Adrenal gland (tissue), 5 donors: ENCODE measurements at regions not wholly inside any gene's neighbourhood (a gene's known extent, or its start where the extent isn't known, plus 50 kb on each side); places are given as distances from the start of the nearest gene placed in this dataset.

Experiments used
- CTCF ChIP-seq, 6 experiments: fragments of 450-650 bp in 4 of 6; fragments of 200-600 bp in 2 of 6; sonication (generic) in 1 of 6; IDR thresholded peaks; 1 replicate in 5 of 6; 2 replicates in 1 of 6; pipeline versions ENCODE4 v1.5.1 to v1.8.0; 2016 to 2021; ENCODE audit warnings: antibody characterized with exemption in 6 of 6, mild to moderate bottlenecking in 2 of 6, moderate library complexity in 1 of 6
- POLR2A ChIP-seq, 2 donors: fragments of 450-650 bp; IDR thresholded peaks; one replicate each; pipeline ENCODE4 v1.6.1; 2017; ENCODE audit warnings: antibody characterized with exemption in 2 of 2, mild to moderate bottlenecking in 2 of 2, moderate library complexity in 1 of 2
- donor health status: DM: no; HTN: no; CAD: no.

GRCh38 chr16:59701963-59702930 lies 968.1 kb upstream of the GOT2 start:
- TF ChIP-seq CTCF (IDR thresholded peaks at IDR 0.05) = no peak
- TF ChIP-seq POLR2A (IDR thresholded peaks at IDR 0.05) = no peak
